IPS-18a (cell line): ENCODE measurements at regions not wholly inside any gene's neighbourhood (a gene's known extent, or its start where the extent isn't known, plus 50 kb on each side); places are given as distances from the start of the nearest gene placed in this dataset.
"Not testable (repeated sequence)": the region's sequence is repeated elsewhere in the genome, so short reads cannot be mapped to it uniquely, and the experiment has no call there.

Experiments used
- H3K27ac ChIP-seq: one replicate; pipeline ENCODE4 v1.5.1; 2013; ENCODE audit warnings: low read length
- H3K27me3 ChIP-seq: one replicate; pipeline ENCODE4 v1.6.1; 2013; ENCODE audit warnings: mild to moderate bottlenecking, low read length; ENCODE audit not compliant: control insufficient read depth, insufficient read depth
- H3K36me3 ChIP-seq: one replicate; pipeline ENCODE4 v1.6.1; 2013; ENCODE audit warnings: low read depth, low read length; ENCODE audit not compliant: control insufficient read depth
- H3K4me1 ChIP-seq: one replicate; pipeline ENCODE4 v1.6.1; 2013; ENCODE audit warnings: low read depth, low read length; ENCODE audit not compliant: control insufficient read depth
- H3K4me3 ChIP-seq: one replicate; pipeline ENCODE4 v1.5.1; 2013; ENCODE audit warnings: low read length
- H3K9ac ChIP-seq: one replicate; pipeline ENCODE4 v1.6.1; 2013; ENCODE audit warnings: mild to moderate bottlenecking, low read length, moderate library complexity
- H3K9me3 ChIP-seq: one replicate; pipeline ENCODE4 v1.6.1; 2013; ENCODE audit warnings: low read depth, low read length; ENCODE audit not compliant: control insufficient read depth

DNA sequence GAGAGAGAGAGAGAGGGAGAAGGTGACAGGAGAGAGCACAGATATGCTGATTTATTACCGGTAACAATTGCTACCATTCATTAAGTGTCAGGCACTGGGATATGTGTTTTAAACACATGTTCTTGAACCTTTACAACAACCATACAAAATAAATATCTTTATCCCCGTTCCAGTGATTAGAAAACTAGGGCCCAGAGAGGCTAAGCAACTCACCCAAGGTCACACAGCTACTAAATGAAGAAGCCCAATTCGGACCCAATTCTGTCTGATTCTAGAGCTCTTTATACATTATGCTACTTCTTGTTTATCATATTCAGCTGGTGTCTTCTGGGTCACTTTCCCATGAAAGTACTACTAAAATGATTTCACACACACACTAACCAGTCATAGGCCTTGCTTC, 154.0 kb upstream of the RAG2 start:
- Histone ChIP-seq H3K4me3 (no peak overlapping the region), H3K27ac (no peak overlapping the region), H3K9me3 (no peaks in the 10 kb centered on the region), H3K27me3 (no peaks in the 10 kb centered on the region), H3K4me1 (no peaks in the 10 kb centered on the region), H3K36me3 (no peaks in the 10 kb centered on the region), H3K9ac (no peak overlapping the region)

- Histone ChIP-seq H3K36me3 (no peaks in the 10 kb centered on the region), H3K27me3 (no peaks in the 10 kb centered on the region), H3K9ac (no peak overlapping the region), H3K4me3 (no peak overlapping the region), H3K9me3 (no peaks in the 10 kb centered on the region), H3K4me1 (no peaks in the 10 kb centered on the region), H3K27ac (no peak overlapping the region)
Observed at GRCh38 chr11:36751335-36751781, 153.3 kb upstream of the RAG2 start.

DNA sequence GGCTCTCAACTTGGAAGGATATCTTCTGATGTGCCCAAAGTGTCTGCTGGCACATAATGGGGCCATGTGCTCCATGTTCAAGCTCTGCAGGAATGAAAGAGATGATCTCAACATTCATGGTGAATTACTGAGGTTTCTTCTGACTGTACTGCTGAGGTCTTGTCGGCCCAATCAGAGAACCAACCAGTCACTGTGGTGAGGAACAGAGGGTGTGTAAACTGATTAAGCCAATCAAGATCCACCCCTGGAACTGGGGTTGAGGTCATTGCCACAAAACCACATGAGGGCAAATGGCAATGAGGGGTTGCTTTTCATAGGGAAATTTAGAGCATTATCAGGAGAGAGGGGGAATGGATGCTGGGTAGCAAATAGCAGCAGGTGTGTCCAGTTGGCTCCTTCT, 152.3 kb upstream of the RAG2 start:
- no peak overlapping the region for H3K4me3 ChIP-seq
- no peaks in the 10 kb centered on the region for H3K9me3 ChIP-seq
- H3K9ac ChIP-seq = no peak overlapping the region
- H3K4me1 ChIP-seq = no peaks in the 10 kb centered on the region
- H3K36me3 ChIP-seq = no peaks in the 10 kb centered on the region
- H3K27ac ChIP-seq = no peak overlapping the region
- H3K27me3 ChIP-seq = no peaks in the 10 kb centered on the region

DNA sequence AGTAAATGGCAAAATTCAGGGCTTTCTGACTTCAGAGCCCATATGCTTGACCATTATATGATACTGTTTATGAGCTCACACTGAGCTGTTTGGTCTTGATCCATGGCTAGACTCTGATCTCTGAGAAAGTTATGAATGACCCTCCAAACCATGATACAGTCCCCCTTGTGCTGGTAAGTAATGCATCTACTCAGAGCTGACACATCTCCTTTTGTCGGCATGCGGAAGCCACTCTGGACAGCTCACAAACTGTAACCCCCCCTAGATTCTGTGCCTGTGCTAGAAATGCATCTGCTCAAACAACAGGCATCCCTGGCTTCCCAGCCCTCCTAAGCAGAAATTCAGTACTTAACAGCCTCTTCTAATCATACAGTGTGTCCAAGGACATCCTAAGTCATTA, 150.8 kb upstream of the RAG2 start:
- Histone ChIP-seq H3K4me1 (no peaks in the 10 kb centered on the region), H3K9me3 (no peaks in the 10 kb centered on the region), H3K27me3 (peaks cover 6% of the 10 kb centered on the region), H3K36me3 (no peaks in the 10 kb centered on the region), H3K9ac (no peak overlapping the region), H3K27ac (no peak overlapping the region), H3K4me3 (no peak overlapping the region)

DNA sequence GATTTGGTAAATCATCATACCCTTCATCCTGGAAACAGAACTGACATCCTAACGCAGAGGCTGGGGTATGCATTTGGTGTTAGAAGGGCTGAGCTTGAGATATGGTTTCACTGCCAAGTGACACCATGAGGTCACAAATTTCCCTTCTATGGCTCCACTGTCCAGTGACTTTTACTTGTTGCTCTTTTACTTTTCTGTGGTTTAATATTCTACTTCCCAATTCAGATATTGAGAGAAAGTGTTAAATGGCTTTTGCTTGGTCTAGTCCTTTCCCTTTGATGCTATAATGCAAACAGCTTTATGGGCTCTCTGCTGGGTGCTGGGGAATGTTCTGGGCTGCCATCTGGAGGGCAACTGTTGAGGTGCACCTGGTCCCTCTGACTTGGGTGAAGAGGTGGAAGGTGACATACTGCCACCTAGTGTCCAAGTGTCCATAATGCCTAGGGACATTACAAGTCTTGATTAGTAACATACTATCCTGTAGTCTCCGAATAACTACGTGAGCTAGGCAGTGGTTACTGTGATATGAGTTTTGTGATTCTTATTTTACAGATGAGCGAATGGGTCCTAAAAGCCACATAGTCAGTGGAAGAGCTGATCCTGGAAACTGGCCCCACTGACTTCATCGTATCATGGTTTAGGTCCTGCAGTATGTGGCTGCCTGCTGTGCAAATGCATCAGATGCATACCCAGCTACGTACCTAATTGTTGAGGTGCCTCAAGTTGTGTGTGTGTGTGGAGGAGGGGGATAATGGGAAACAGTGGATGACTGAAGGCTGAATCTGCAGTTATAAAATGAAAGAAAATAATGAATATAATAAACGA, 149.1 kb upstream of the RAG2 start:
- Histone ChIP-seq H3K36me3 (no peaks in the 10 kb centered on the region), H3K27me3 (peaks cover 8% of the 10 kb centered on the region), H3K4me1 (no peaks in the 10 kb centered on the region), H3K27ac (no peak overlapping the region), H3K9ac (no peak overlapping the region), H3K4me3 (no peak overlapping the region), H3K9me3 (no peaks in the 10 kb centered on the region)

DNA sequence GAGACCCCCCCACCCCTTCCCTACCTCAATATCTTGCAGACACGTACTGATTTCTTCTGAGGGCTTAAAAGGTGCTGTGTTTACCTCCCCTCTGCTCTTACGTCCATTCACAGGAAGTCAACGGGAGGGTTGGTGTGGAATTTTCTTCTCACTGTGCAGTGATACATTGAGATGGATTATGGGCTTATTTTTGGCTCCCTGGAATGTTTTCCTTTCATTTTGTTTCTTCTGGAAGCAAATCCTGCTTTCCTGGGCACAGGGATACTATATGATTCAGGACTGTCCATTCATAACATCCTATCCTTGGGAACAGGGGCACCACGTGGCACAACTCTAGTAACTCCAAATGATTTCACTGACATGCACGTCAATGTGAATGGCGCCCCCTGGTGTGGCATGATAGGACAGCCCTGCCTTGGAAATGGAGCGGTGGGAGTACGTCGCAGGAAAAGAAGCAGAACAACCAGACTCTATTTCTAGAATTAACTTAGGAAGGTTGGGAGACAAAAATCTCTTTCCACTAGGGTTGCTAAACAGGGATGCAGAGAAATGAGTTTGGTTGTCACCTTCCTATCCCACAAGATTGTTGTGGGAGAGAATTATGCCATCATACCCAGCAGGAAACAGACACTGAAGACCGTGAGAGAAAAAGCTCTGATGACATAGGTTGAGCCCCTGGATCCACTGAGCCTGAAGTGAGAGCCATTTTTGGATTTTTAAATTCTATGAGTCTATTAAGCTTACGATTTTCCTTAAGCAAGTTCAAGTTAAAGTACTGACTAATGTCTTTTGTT, 146.5 kb upstream of the RAG2 start:
- Histone ChIP-seq H3K36me3 (no peaks in the 10 kb centered on the region), H3K4me3 (no peak overlapping the region), H3K27me3 (peaks cover 8% of the 10 kb centered on the region), H3K9ac (no peak overlapping the region), H3K27ac (no peak overlapping the region), H3K9me3 (no peaks in the 10 kb centered on the region), H3K4me1 (no peaks in the 10 kb centered on the region)

- Histone ChIP-seq H3K4me1 (no peaks in the 10 kb centered on the region), H3K9ac (no peak overlapping the region), H3K36me3 (no peaks in the 10 kb centered on the region), H3K27me3 (peaks cover 8% of the 10 kb centered on the region), H3K9me3 (no peaks in the 10 kb centered on the region), H3K27ac (no peak overlapping the region), H3K4me3 (no peak overlapping the region)
Observed at GRCh38 chr11:36743039-36743438, 145.0 kb upstream of the RAG2 start.

GRCh38 chr11:36741515-36741914, 143.5 kb upstream of the RAG2 start:
- Histone ChIP-seq H3K9me3 (no peaks in the 10 kb centered on the region), H3K27me3 (peaks cover 8% of the 10 kb centered on the region), H3K4me3 (no peak overlapping the region), H3K9ac (no peak overlapping the region), H3K27ac (no peak overlapping the region), H3K4me1 (no peaks in the 10 kb centered on the region), H3K36me3 (no peaks in the 10 kb centered on the region)

DNA sequence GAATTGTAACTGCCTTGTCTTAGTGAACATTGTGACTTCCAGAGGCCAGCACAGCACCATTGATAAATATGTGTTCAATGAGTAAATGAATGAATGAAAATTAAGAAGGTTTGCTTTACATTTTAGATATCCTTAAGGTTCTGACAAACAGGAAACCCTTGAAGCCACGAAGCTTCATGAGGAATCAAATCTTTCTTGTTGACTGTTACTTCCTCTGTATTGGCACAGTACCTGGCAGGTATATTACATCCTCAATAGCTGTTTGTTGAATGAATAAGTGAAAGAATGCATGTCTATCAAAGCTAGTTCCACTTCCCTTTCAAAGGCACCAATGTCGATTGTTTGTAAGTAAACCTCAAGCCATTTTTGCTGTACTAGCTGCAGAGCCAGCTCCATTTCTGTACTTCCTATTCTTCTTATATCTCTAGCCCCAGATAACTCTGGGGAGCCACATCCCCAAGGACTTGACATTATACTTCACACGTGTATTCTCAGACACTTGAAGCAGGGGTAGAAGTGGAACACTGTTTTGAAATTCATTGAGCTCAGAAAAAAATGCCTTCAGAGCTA, 140.3 kb upstream of the RAG2 start:
- Histone ChIP-seq H3K4me1 (no peaks in the 10 kb centered on the region), H3K4me3 (no peak overlapping the region), H3K9ac (no peak overlapping the region), H3K27ac (no peak overlapping the region), H3K36me3 (no peaks in the 10 kb centered on the region), H3K27me3 (no peaks in the 10 kb centered on the region), H3K9me3 (no peaks in the 10 kb centered on the region)

- no peaks in the 10 kb centered on the region for H3K27me3 ChIP-seq
- H3K4me3 ChIP-seq = no peak overlapping the region
- no peaks in the 10 kb centered on the region for H3K36me3 ChIP-seq
- no peaks in the 10 kb centered on the region for H3K9me3 ChIP-seq
- no peaks in the 10 kb centered on the region for H3K4me1 ChIP-seq
- H3K9ac ChIP-seq = no peak overlapping the region
- H3K27ac ChIP-seq = no peak overlapping the region
Observed at GRCh38 chr11:36736103-36736502, 138.1 kb upstream of the RAG2 start.

GRCh38 chr11:36733721-36734120, 135.7 kb upstream of the RAG2 start:
- not testable (repeated sequence) for H3K27me3 ChIP-seq, H3K4me1 ChIP-seq, H3K9ac ChIP-seq, H3K27ac ChIP-seq, H3K36me3 ChIP-seq, H3K4me3 ChIP-seq, H3K9me3 ChIP-seq
